H1 (cell line): ENCODE measurements at regions not wholly inside any gene's neighbourhood (a gene's known extent, or its start where the extent isn't known, plus 50 kb on each side); places are given as distances from the start of the nearest gene placed in this dataset.
A peak's percentile ranks its signal among the peaks of the same experiment; 100 is the strongest.

ENCODE experiments used
- CTCF ChIA-PET: fragments of 300-600 bp; sonication (Branson Sonifier 250); formaldehyde crosslinking; loops from one replicate; lab custom pipeline; 2021; ENCODE audit not compliant: partially characterized antibody; lab: Charles Lee
- POLR2A ChIA-PET: fragments of 300-600 bp; sonication (Branson Sonifier 250); formaldehyde crosslinking; loops from one replicate; lab custom pipeline; 2021; ENCODE audit warnings: inconsistent platforms; ENCODE audit not compliant: partially characterized antibody; lab: Charles Lee
- DNase-seq, 2 experiments: peaks; one replicate each; pipeline versions ENCODE4 v3.0.0 to v3.0.0-alpha.2; 2010 to 2022; ENCODE audit warnings: low spot score in 2 of 2, low read depth in 1 of 2, mixed read lengths in 1 of 2
- FAIRE-seq: peaks from 2 replicates; lab custom pipeline; 2011; peaks lifted over from hg19 to GRCh38; lab: Jason Lieb, UNC
- H2AFZ ChIP-seq: 2 replicates; pipeline ENCODE4 v1.8.1; 2012; ENCODE audit warnings: low read length, inconsistent platforms
- H2AK5ac ChIP-seq: 2 replicates; pipeline ENCODE4 v1.6.1; 2013; ENCODE audit warnings: low read depth, low read length
- H2BK120ac ChIP-seq: replicated peaks from 2 replicates; pipeline ENCODE3; 2013; ENCODE audit warnings: low read depth, low read length, inconsistent platforms
- H2BK12ac ChIP-seq: 2 replicates; pipeline ENCODE4 v1.6.1; 2013; ENCODE audit warnings: low read depth, low read length
- H2BK15ac ChIP-seq: 2 replicates; pipeline ENCODE4 v1.6.1; 2013; ENCODE audit warnings: low read length
- H2BK20ac ChIP-seq: 2 replicates; pipeline ENCODE4 v1.6.1; 2013; ENCODE audit warnings: low read length
- H2BK5ac ChIP-seq: 2 replicates; pipeline ENCODE4 v1.6.1; 2013; ENCODE audit warnings: low read depth, low read length
- H3K14ac ChIP-seq: 2 replicates; pipeline ENCODE4 v1.6.1; 2013; ENCODE audit warnings: inconsistent platforms; ENCODE audit not compliant: insufficient read length
- H3K18ac ChIP-seq: 2 replicates; pipeline ENCODE4 v1.6.1; 2013; ENCODE audit warnings: low read length; ENCODE audit errors: extremely low read depth
- H3K23ac ChIP-seq: 2 replicates; pipeline ENCODE4 v1.6.1; 2013; ENCODE audit warnings: inconsistent platforms; ENCODE audit not compliant: insufficient read length
- H3K23me2 ChIP-seq: 2 replicates; pipeline ENCODE4 v1.6.1; 2013; ENCODE audit warnings: low read depth, low read length
- H3K27ac ChIP-seq: 2 replicates; pipeline ENCODE4 v1.6.1; 2011; ENCODE audit warnings: low read depth, low read length, inconsistent platforms
- H3K27me3 ChIP-seq, 4 experiments: replicated peaks in 1 of 4; 1 replicate in 1 of 4; 2 replicates in 3 of 4; pipeline versions ENCODE4 v1.6.1 to v1.8.1; 2011 to 2013; ENCODE audit warnings: low read length in 3 of 4, mild to moderate bottlenecking in 3 of 4, inconsistent platforms in 2 of 4, mixed read lengths in 2 of 4, moderate library complexity in 1 of 4; ENCODE audit not compliant: control insufficient read depth in 3 of 4, insufficient read depth in 3 of 4; ENCODE audit errors: extremely low read depth in 1 of 4
- H3K36me3 ChIP-seq, 4 experiments: 2 replicates each; pipeline versions ENCODE4 v1.6.1 to v1.8.1; 2011 to 2013; ENCODE audit warnings: mild to moderate bottlenecking in 4 of 4, low read length in 3 of 4, moderate library complexity in 2 of 4, control low read depth in 1 of 4, inconsistent platforms in 1 of 4; ENCODE audit not compliant: insufficient read depth in 4 of 4, control insufficient read depth in 2 of 4
- H3K4ac ChIP-seq: replicated peaks from 2 replicates; pipeline ENCODE3; 2013; ENCODE audit warnings: low read length, low read depth, mixed read lengths, inconsistent platforms; ENCODE audit not compliant: insufficient read length
- H3K4me1 ChIP-seq, 4 experiments: replicated peaks in 1 of 4; 1 replicate in 1 of 4; 2 replicates in 3 of 4; pipeline versions ENCODE4 v1.6.1 to v1.8.1; 2011 to 2013; ENCODE audit warnings: low read length in 3 of 4, inconsistent platforms in 2 of 4, mixed read lengths in 1 of 4; ENCODE audit not compliant: insufficient read depth in 4 of 4, control insufficient read depth in 3 of 4
- H3K4me2 ChIP-seq, 2 experiments: 2 replicates each; pipeline versions ENCODE4 v1.6.1 to v1.8.1; 2011 to 2013; ENCODE audit warnings: low read depth in 2 of 2, low read length in 2 of 2, control low read depth in 1 of 2, inconsistent platforms in 1 of 2, mild to moderate bottlenecking in 1 of 2; ENCODE audit not compliant: insufficient read depth in 1 of 2
- H3K4me3 ChIP-seq, 4 experiments: fragments of 200-600, 300-600 bp in 1 of 4; sonication (generic), shearing (Covaris generic), sonication (Bioruptor Twin) in 1 of 4; 2 replicates each; pipeline versions ENCODE4 v1.5.1 to v1.8.1; 2011 to 2016; ENCODE audit warnings: low read length in 4 of 4, low read depth in 3 of 4, control low read depth in 2 of 4, inconsistent platforms in 2 of 4, mild to moderate bottlenecking in 2 of 4, mixed read lengths in 1 of 4, moderate library complexity in 1 of 4; ENCODE audit not compliant: insufficient read depth in 2 of 4; ENCODE audit errors: extremely low read depth in 1 of 4
- H3K56ac ChIP-seq: replicated peaks from 2 replicates; pipeline ENCODE3; 2013; ENCODE audit warnings: low read depth, mild to moderate bottlenecking, mixed read lengths, low read length, inconsistent platforms; ENCODE audit not compliant: insufficient read length
- H3K79me1 ChIP-seq: 2 replicates; pipeline ENCODE4 v1.6.1; 2013; ENCODE audit warnings: low read depth, low read length, control low read depth
- H3K79me2 ChIP-seq, 2 experiments: 2 replicates each; pipeline versions ENCODE4 v1.6.1 to v1.8.1; 2012 to 2013; ENCODE audit warnings: low read length in 2 of 2, mild to moderate bottlenecking in 2 of 2, inconsistent platforms in 1 of 2; ENCODE audit not compliant: insufficient read depth in 2 of 2, control insufficient read depth in 1 of 2
- H3K9ac ChIP-seq, 4 experiments: replicated peaks in 1 of 4; 1 replicate in 1 of 4; 2 replicates in 3 of 4; pipeline versions ENCODE4 v1.6.1 to v1.8.1; 2011 to 2013; ENCODE audit warnings: low read depth in 3 of 4, low read length in 3 of 4, control low read depth in 2 of 4, mild to moderate bottlenecking in 2 of 4, moderate library complexity in 2 of 4, inconsistent platforms in 1 of 4; ENCODE audit errors: extremely low read depth in 1 of 4
- H3K9me3 ChIP-seq, 2 experiments: 2 replicates each; pipeline versions ENCODE4 v1.6.1 to v1.8.1; 2012 to 2013; ENCODE audit warnings: mild to moderate bottlenecking in 2 of 2, moderate library complexity in 2 of 2, control low read depth in 1 of 2, inconsistent platforms in 1 of 2, low read depth in 1 of 2, low read length in 1 of 2, mixed read lengths in 1 of 2; ENCODE audit not compliant: insufficient read depth in 2 of 2
- H4K20me1 ChIP-seq, 2 experiments: replicated peaks in 1 of 2; 2 replicates each; pipeline versions ENCODE3 to v1.8.1; 2011 to 2013; ENCODE audit warnings: inconsistent platforms in 2 of 2, low read length in 2 of 2, mild to moderate bottlenecking in 1 of 2; ENCODE audit not compliant: insufficient read depth in 2 of 2, control insufficient read depth in 1 of 2
- H4K5ac ChIP-seq: 2 replicates; pipeline ENCODE4 v1.6.1; 2013; ENCODE audit warnings: low read length, low read depth, mixed read lengths, inconsistent platforms; ENCODE audit not compliant: insufficient read length
- H4K8ac ChIP-seq: 2 replicates; pipeline ENCODE4 v1.8.0; 2013; ENCODE audit warnings: mild to moderate bottlenecking, moderate library complexity, low read length, inconsistent platforms; ENCODE audit not compliant: insufficient read depth; ENCODE audit errors: extremely low read depth
- H4K91ac ChIP-seq: replicated peaks from 2 replicates; pipeline ENCODE3; 2013; ENCODE audit warnings: low read length, mixed read lengths, inconsistent platforms; ENCODE audit not compliant: insufficient read length
- ASH2L ChIP-seq: fragments of 200-600, 300-600 bp; sonication (generic); IDR thresholded peaks from one replicate; pipeline ENCODE4 v1.7.1; 2017; ENCODE audit warnings: low read length
- CBX5 ChIP-seq: fragments of 300-800, 300-1000 bp; sonication (generic); IDR thresholded peaks from 2 replicates; pipeline ENCODE4 v1.7.1; 2016; ENCODE audit warnings: antibody characterized with exemption, low read length, low read depth
- CEBPB ChIP-seq: IDR thresholded peaks from 2 replicates; pipeline ENCODE4 v1.6.1; 2012; ENCODE audit warnings: low read depth, low read length
- CTBP2 ChIP-seq: IDR thresholded peaks from 2 replicates; pipeline ENCODE4 v1.7.0; 2011; ENCODE audit warnings: borderline replicate concordance, mild to moderate bottlenecking, moderate library complexity, mixed read lengths, low read length; ENCODE audit not compliant: insufficient read depth, insufficient read length
- HDAC2 ChIP-seq, 2 experiments: fragments of 300-600 bp in 1 of 2; sonication (generic) in 1 of 2; IDR thresholded peaks; 2 replicates each; pipeline ENCODE4 v1.6.1; 2011 to 2012; ENCODE audit warnings: low read depth in 2 of 2, low read length in 2 of 2, mild to moderate bottlenecking in 2 of 2, moderate library complexity in 2 of 2, borderline replicate concordance in 1 of 2, inconsistent platforms in 1 of 2
- JUN ChIP-seq: IDR thresholded peaks from 2 replicates; pipeline ENCODE4 v1.6.1; 2011; ENCODE audit warnings: low read depth, mild to moderate bottlenecking, improper control_type of control experiment, low read length
- RAD21 ChIP-seq, 2 experiments: IDR thresholded peaks in 1 of 2; conservative IDR thresholded peaks in 1 of 2; 2 replicates each; pipeline ENCODE4 v1.6.1; 2011; ENCODE audit warnings: low read depth in 2 of 2, low read length in 2 of 2, improper control_type of control experiment in 1 of 2, inconsistent platforms in 1 of 2, mild to moderate bottlenecking in 1 of 2, moderate library complexity in 1 of 2
- RFX5 ChIP-seq: IDR thresholded peaks from 2 replicates; pipeline ENCODE4 v1.6.1; 2011; ENCODE audit warnings: low read depth, low read length, improper control_type of control experiment, borderline replicate concordance
- RNF2 ChIP-seq: fragments of 200-900, 300-1000 bp; sonication (generic); IDR thresholded peaks from 2 replicates; pipeline ENCODE4 v1.7.1; 2016; ENCODE audit warnings: borderline replicate concordance, low read depth, mild to moderate bottlenecking, antibody characterized with exemption, low read length; ENCODE audit not compliant: poor library complexity, severe bottlenecking; ENCODE audit errors: missing control alignments
- SIN3A ChIP-seq, 2 experiments: IDR thresholded peaks in 1 of 2; conservative IDR thresholded peaks in 1 of 2; 2 replicates each; pipeline ENCODE4 v1.6.1; 2011 to 2012; ENCODE audit warnings: low read length in 2 of 2, improper control_type of control experiment in 1 of 2, low read depth in 1 of 2, mild to moderate bottlenecking in 1 of 2
- SUZ12 ChIP-seq: fragments of 200-600 bp; sonication (generic); IDR thresholded peaks from 2 replicates; pipeline ENCODE4 v1.6.1; 2012; ENCODE audit warnings: mild to moderate bottlenecking, inconsistent platforms, low read length, moderate library complexity, mixed read lengths
- TBP ChIP-seq: IDR thresholded peaks from 2 replicates; pipeline ENCODE4 v1.6.1; 2011; ENCODE audit warnings: low read depth, low read length, improper control_type of control experiment
- WGBS, 2 experiments: shearing (Covaris generic) in 1 of 2; methylation state at CpG; one replicate each; pipeline versions ENCODE4 v1.1.6 to v1.1.7; 2013 to 2015; ENCODE audit warnings: low lambda C conversion rate in 2 of 2, mixed read lengths in 2 of 2, inconsistent platforms in 1 of 2, low coverage in 1 of 2, missing lambda C conversion rate in 1 of 2; ENCODE audit not compliant: insufficient replicate concordance in 2 of 2, insufficient coverage in 1 of 2, insufficient read length in 1 of 2; ENCODE audit errors: extremely low coverage in 1 of 2, missing lambda C conversion rate in 1 of 2; 5-methylcytosine and 5-hydroxymethylcytosine counted together

- no peak overlapping the region for H2BK120ac ChIP-seq
- peaks cover 0 to 12% (median 5%) of the 10 kb centered on the region in 4 experiments; a peak in 2 of 7 replicates for H3K4me1 ChIP-seq
- H3K79me1 ChIP-seq: no peaks in the 10 kb centered on the region
- no peaks in the 10 kb centered on the region; a peak in 1 of 7 replicates for H3K27me3 ChIP-seq
- no peak overlapping the region for H2AFZ ChIP-seq
- H2BK15ac ChIP-seq: no peak overlapping the region
- H4K20me1 ChIP-seq: no peaks in the 10 kb centered on the region
- POLR2A ChIA-PET: no interaction called here
- CTCF ChIA-PET: interaction anchor here (0.5 to 1.4 kb wide), 4 partner anchors 9 to 550 kb away, joined by 3 read pairs; no protein-coding TSS in a partner anchor
- no peak overlapping the region for H2BK5ac ChIP-seq
- H3K56ac ChIP-seq: no peak overlapping the region
- H3K9ac ChIP-seq: no peak overlapping the region
- no peaks in the 10 kb centered on the region for H3K23me2 ChIP-seq
- no peaks in the 10 kb centered on the region for H3K9me3 ChIP-seq
- DNase-seq: no peak
- no peak overlapping the region for H3K14ac ChIP-seq
- H4K5ac ChIP-seq: no peak overlapping the region
- H3K4ac ChIP-seq: no peak overlapping the region
- no peak overlapping the region for H3K27ac ChIP-seq
- H4K8ac ChIP-seq: no peak overlapping the region
- H3K18ac ChIP-seq: no peak overlapping the region
- peak overlapping the region in 1 of 4 experiments; percentile 11; a peak in 1 of 8 replicates for H3K4me3 ChIP-seq
- H2BK12ac ChIP-seq: no peak overlapping the region
- no peaks in the 10 kb centered on the region for H3K79me2 ChIP-seq
- no peak for FAIRE-seq
- peak overlapping the region; percentile 34 to 35; a peak in 2 of 4 replicates for H3K4me2 ChIP-seq
- H4K91ac ChIP-seq: no peak overlapping the region
- no peak overlapping the region for H2AK5ac ChIP-seq
- H3K36me3 ChIP-seq: no peaks in the 10 kb centered on the region
- H3K23ac ChIP-seq: no peak overlapping the region
- 34% methylated on average over 2 of the region's 2 CpGs; no CpG with 5 or more reads in 1 of the 2 experiments for WGBS, 2 experiments
- no peak overlapping the region for H2BK20ac ChIP-seq
- TF ChIP-seq SIN3A (conservative IDR thresholded peaks at IDR 0.05 in 1 of 2, IDR thresholded peaks at IDR 0.05 in 1 of 2; ENCODE audit: low read depth in 1 of 2, low read length in 2 of 2) (no peak), CTBP2 (no peak), RAD21 (IDR thresholded peaks at IDR 0.05 in 1 of 2, conservative IDR thresholded peaks at IDR 0.05 in 1 of 2; ENCODE audit: low read depth in 2 of 2, low read length in 2 of 2) (no peak), TBP (no peak), HDAC2 (IDR thresholded peaks at IDR 0.05; ENCODE audit: borderline replicate concordance in 1 of 2, low read depth in 2 of 2, low read length in 2 of 2) (no peak), RFX5 (no peak), ASH2L (no peak), JUN (no peak), SUZ12 (no peak), CBX5 (no peak), RNF2 (no peak), CEBPB (no peak)
Observed at GRCh38 chr4:133474501-133474900, 325.4 kb downstream of the PCDH10 start.
